Astrocyte of the cerebellum (primary cell): ENCODE measurements at regions not wholly inside any gene's neighbourhood (a gene's known extent, or its start where the extent isn't known, plus 50 kb on each side); places are given as distances from the start of the nearest gene placed in this dataset.
A peak's percentile ranks its signal among the peaks of the same experiment; 100 is the strongest.

Experiments
- DNase-seq: peaks from one replicate; pipeline ENCODE4 v3.0.0-alpha.2; 2011; ENCODE audit warnings: low read depth
- H3K4me3 ChIP-seq: 2 replicates; pipeline ENCODE4 v1.5.1; 2011; ENCODE audit warnings: mild to moderate bottlenecking, low read depth, low read length, moderate library complexity
- CTCF ChIP-seq: IDR thresholded peaks from 2 replicates; pipeline ENCODE4 v1.5.1; 2012; ENCODE audit warnings: low read length, low read depth, moderate library complexity, mild to moderate bottlenecking; ENCODE audit errors: missing control alignments
- in situ Hi-C: cut with HindIII; loops from 2 replicates; pipeline ENCODE4 v1.10.0; 2017; ENCODE audit warnings: low sequenced_read_pairs

GRCh38 chr3:194738254-194739093 is 52.8 kb downstream of the FAM43A start:
- no peak for DNase-seq
- no peak for TF ChIP-seq CTCF
- no peak overlapping the region for H3K4me3 ChIP-seq
- in situ Hi-C loops: no loop called here

- no peak for DNase-seq
These were observed 54.0 kb downstream of the FAM43A start for GRCh38 chr3:194739498-194740284.

GRCh38 chr3:194740859-194741491 is 55.3 kb downstream of the FAM43A start:
- peak; percentile 37 for DNase-seq
- in situ Hi-C loops: no loop called here
- no peak for TF ChIP-seq CTCF
- H3K4me3 ChIP-seq: no peak overlapping the region

More at GRCh38 chr3:194739498-194740284, 54.0 kb downstream of the FAM43A start:
- TF ChIP-seq CTCF: no peak
- H3K4me3 ChIP-seq: no peak overlapping the region
- in situ Hi-C loops: no loop called here

- no peak for DNase-seq
- in situ Hi-C loops: no loop called here
These were observed 56.2 kb downstream of the FAM43A start for GRCh38 chr3:194741916-194742315.

GRCh38 chr3:194744826-194745225 is 59.1 kb downstream of the FAM43A start:
- no peak overlapping the region for H3K4me3 ChIP-seq
- in situ Hi-C loops: no loop called here
- TF ChIP-seq CTCF: no peak
- no peak for DNase-seq

More at GRCh38 chr3:194741916-194742315, 56.2 kb downstream of the FAM43A start:
- no peak overlapping the region for H3K4me3 ChIP-seq
- no peak for TF ChIP-seq CTCF

GRCh38 chr3:194745422-194746184 is 59.9 kb downstream of the FAM43A start:
- no peak overlapping the region for H3K4me3 ChIP-seq
- no peak for TF ChIP-seq CTCF
- in situ Hi-C loops: no loop called here
- no peak for DNase-seq
